SK-N-SH treated with all-trans-retinoic acid at 6 μM for 48 hours (cell line): ENCODE measurements at regions not wholly inside any gene's neighbourhood (a gene's known extent, or its start where the extent isn't known, plus 50 kb on each side); places are given as distances from the start of the nearest gene placed in this dataset.

ENCODE experiments used
- ATAC-seq: fragments of 200-7000 bp; cut with Tn5 transposase; 3 replicates; pipeline ENCODE4 v1.9.1; 2020; ENCODE audit warnings: mild to moderate bottlenecking, moderate library complexity
- ARNTL ChIP-seq: fragments of 450-650 bp; formaldehyde crosslinking; IDR thresholded peaks from 2 replicates; pipeline ENCODE4 v1.5.0; 2020; ENCODE audit warnings: low read depth, mild to moderate bottlenecking, moderate library complexity, borderline replicate concordance
- BACH2 ChIP-seq: fragments of 250-450 bp; sonication (Bioruptor Pico); IDR thresholded peaks from 2 replicates; pipeline ENCODE4 v1.9.0; 2021; ENCODE audit warnings: mild to moderate bottlenecking, borderline replicate concordance
- CSDC2 ChIP-seq: fragments of 250-450 bp; sonication (Bioruptor Pico); IDR thresholded peaks from 2 replicates; pipeline ENCODE4 v1.5.0; 2020; ENCODE audit warnings: mild to moderate bottlenecking, moderate library complexity
- ESRRG ChIP-seq: fragments of 250-450 bp; sonication (Bioruptor Pico); IDR thresholded peaks from 2 replicates; pipeline ENCODE4 v1.6.1; 2021; ENCODE audit warnings: mild to moderate bottlenecking
- OSR1 ChIP-seq: fragments of 250-450 bp; sonication (Bioruptor Pico); IDR thresholded peaks from 2 replicates; pipeline ENCODE4 v1.8.0; 2022; ENCODE audit warnings: moderate library complexity, mild to moderate bottlenecking, inconsistent platforms
- RARB ChIP-seq: fragments of 250-450 bp; sonication (Bioruptor Pico); IDR thresholded peaks from 2 replicates; pipeline ENCODE4 v1.8.0; 2021; ENCODE audit warnings: mild to moderate bottlenecking, moderate library complexity
- SNAI2 ChIP-seq: fragments of 250-450 bp; sonication (Bioruptor Pico); IDR thresholded peaks from 2 replicates; pipeline ENCODE4 v1.5.0; 2020; ENCODE audit warnings: mild to moderate bottlenecking, moderate library complexity
- TCF4 ChIP-seq: fragments of 250-450 bp; sonication (Bioruptor Pico); IDR thresholded peaks from 2 replicates; pipeline ENCODE4 v1.8.0; 2021; ENCODE audit warnings: mild to moderate bottlenecking, moderate library complexity, borderline replicate concordance
- TOX ChIP-seq: fragments of 250-450 bp; sonication (Bioruptor Pico); IDR thresholded peaks from 2 replicates; pipeline ENCODE4 v1.8.0; 2021; ENCODE audit warnings: mild to moderate bottlenecking, moderate library complexity, borderline replicate concordance
- ZC3H10 ChIP-seq: fragments of 250-450 bp; sonication (Bioruptor Pico); IDR thresholded peaks from 2 replicates; pipeline ENCODE4 v1.5.1; 2021; ENCODE audit warnings: mild to moderate bottlenecking, moderate library complexity
- ZFP3 ChIP-seq: fragments of 250-450 bp; sonication (Bioruptor Pico); IDR thresholded peaks from 2 replicates; pipeline ENCODE4 v1.5.0; 2020; ENCODE audit warnings: mild to moderate bottlenecking, moderate library complexity
- ZFP30 ChIP-seq: fragments of 450-650 bp; formaldehyde crosslinking; IDR thresholded peaks from 2 replicates; pipeline ENCODE4 v1.5.0; 2022; ENCODE audit warnings: mild to moderate bottlenecking, moderate library complexity
- ZNF70 ChIP-seq: fragments of 450-650 bp; formaldehyde crosslinking; IDR thresholded peaks from 2 replicates; pipeline ENCODE4 v1.5.0; 2020; ENCODE audit warnings: mild to moderate bottlenecking, moderate library complexity
- ZNF8 ChIP-seq: fragments of 450-650 bp; formaldehyde crosslinking; IDR thresholded peaks from 2 replicates; pipeline ENCODE4 v1.5.0; 2020; ENCODE audit warnings: mild to moderate bottlenecking, moderate library complexity
- TF ChIP-seq, protein P1 (sequence below): fragments of 250-450 bp; sonication (Bioruptor Pico); IDR thresholded peaks from 2 replicates; pipeline ENCODE4 v1.5.1; 2021; ENCODE audit warnings: mild to moderate bottlenecking, moderate library complexity
- TF ChIP-seq, protein P2 (sequence below): fragments of 250-450 bp; sonication (Bioruptor Pico); IDR thresholded peaks from 2 replicates; pipeline ENCODE4 v1.8.0; 2020; ENCODE audit warnings: mild to moderate bottlenecking, moderate library complexity, borderline replicate concordance
- TF ChIP-seq, protein P3 (sequence below): fragments of 250-450 bp; sonication (Bioruptor Pico); IDR thresholded peaks from 2 replicates; pipeline ENCODE4 v1.8.0; 2021; ENCODE audit warnings: low read depth, mild to moderate bottlenecking, moderate library complexity, borderline replicate concordance
- TF ChIP-seq, protein P4 (sequence below): fragments of 250-450 bp; sonication (Bioruptor Pico); IDR thresholded peaks from 2 replicates; pipeline ENCODE4 v1.5.1; 2020; ENCODE audit warnings: low read depth, mild to moderate bottlenecking, moderate library complexity
- TF ChIP-seq, protein P5 (sequence below): fragments of 250-450 bp; sonication (Bioruptor Pico); IDR thresholded peaks from 2 replicates; pipeline ENCODE4 v1.5.0; 2020; ENCODE audit warnings: mild to moderate bottlenecking, moderate library complexity

DNA sequence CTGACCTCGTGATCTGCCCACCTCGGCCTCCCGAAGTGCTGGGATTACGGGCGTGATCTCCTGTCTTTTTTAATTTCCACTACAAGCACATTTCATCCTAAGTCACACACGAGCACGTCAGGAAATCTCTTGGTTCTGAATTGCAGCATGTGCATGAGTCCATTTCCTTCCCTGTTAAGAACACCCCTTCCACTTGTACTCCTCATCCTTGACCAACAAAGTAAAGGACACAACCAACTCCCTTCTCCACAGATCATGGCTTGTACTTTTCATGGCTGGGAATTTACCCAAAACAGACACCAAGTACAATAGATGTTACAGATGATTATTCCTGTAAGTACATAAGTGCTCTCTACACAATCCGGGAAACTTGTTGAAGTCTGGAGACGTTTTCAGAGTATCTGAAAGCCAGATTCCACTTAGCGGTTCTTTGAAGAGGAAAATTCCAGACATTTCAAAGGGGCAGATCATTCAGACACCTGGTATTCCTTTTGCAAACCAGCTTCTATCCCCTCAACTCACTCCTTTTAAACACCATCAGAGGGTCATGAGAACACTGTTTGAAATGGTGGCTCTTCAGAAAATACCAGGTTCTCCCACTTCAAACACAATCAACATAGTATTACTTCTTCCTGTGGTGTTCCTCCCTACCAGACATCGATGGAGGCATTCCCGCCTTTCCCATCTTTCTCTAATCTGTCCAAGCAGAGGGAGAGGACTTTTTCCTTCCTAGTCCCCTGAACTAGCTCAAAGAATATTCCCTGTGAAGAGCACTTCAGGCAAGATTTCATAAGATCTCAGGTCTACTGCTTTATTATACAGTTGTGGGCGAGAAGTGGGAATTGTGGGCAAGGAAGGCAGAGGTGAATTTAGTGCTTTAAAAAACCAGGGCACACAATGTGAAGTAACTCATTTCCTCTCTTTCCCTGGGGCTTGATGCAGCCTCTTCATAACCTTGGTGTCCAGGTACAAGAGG, 80.1 kb upstream of the TSC22D2 start:
- TF ChIP-seq, protein P1, sequence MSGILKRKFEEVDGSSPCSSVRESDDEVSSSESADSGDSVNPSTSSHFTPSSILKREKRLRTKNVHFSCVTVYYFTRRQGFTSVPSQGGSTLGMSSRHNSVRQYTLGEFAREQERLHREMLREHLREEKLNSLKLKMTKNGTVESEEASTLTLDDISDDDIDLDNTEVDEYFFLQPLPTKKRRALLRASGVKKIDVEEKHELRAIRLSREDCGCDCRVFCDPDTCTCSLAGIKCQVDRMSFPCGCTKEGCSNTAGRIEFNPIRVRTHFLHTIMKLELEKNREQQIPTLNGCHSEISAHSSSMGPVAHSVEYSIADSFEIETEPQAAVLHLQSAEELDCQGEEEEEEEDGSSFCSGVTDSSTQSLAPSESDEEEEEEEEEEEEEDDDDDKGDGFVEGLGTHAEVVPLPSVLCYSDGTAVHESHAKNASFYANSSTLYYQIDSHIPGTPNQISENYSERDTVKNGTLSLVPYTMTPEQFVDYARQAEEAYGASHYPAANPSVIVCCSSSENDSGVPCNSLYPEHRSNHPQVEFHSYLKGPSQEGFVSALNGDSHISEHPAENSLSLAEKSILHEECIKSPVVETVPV: no peak
- TF ChIP-seq SNAI2 (CRISPR knock-in tag) (no peak), ARNTL (CRISPR knock-in tag) (no peak), ESRRG (CRISPR knock-in tag) (no peak), RARB (no peak), ZNF8 (CRISPR knock-in tag) (no peak)
- TF ChIP-seq, protein P2, sequence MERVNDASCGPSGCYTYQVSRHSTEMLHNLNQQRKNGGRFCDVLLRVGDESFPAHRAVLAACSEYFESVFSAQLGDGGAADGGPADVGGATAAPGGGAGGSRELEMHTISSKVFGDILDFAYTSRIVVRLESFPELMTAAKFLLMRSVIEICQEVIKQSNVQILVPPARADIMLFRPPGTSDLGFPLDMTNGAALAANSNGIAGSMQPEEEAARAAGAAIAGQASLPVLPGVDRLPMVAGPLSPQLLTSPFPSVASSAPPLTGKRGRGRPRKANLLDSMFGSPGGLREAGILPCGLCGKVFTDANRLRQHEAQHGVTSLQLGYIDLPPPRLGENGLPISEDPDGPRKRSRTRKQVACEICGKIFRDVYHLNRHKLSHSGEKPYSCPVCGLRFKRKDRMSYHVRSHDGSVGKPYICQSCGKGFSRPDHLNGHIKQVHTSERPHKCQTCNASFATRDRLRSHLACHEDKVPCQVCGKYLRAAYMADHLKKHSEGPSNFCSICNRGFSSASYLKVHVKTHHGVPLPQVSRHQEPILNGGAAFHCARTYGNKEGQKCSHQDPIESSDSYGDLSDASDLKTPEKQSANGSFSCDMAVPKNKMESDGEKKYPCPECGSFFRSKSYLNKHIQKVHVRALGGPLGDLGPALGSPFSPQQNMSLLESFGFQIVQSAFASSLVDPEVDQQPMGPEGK (CRISPR knock-in tag): no peak
- TF ChIP-seq, protein P3, sequence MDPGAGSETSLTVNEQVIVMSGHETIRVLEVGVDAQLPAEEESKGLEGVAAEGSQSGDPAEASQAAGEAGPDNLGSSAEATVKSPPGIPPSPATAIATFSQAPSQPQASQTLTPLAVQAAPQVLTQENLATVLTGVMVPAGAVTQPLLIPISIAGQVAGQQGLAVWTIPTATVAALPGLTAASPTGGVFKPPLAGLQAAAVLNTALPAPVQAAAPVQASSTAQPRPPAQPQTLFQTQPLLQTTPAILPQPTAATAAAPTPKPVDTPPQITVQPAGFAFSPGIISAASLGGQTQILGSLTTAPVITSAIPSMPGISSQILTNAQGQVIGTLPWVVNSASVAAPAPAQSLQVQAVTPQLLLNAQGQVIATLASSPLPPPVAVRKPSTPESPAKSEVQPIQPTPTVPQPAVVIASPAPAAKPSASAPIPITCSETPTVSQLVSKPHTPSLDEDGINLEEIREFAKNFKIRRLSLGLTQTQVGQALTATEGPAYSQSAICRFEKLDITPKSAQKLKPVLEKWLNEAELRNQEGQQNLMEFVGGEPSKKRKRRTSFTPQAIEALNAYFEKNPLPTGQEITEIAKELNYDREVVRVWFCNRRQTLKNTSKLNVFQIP (CRISPR knock-in tag): no peak
- ATAC-seq: no peak

DNA sequence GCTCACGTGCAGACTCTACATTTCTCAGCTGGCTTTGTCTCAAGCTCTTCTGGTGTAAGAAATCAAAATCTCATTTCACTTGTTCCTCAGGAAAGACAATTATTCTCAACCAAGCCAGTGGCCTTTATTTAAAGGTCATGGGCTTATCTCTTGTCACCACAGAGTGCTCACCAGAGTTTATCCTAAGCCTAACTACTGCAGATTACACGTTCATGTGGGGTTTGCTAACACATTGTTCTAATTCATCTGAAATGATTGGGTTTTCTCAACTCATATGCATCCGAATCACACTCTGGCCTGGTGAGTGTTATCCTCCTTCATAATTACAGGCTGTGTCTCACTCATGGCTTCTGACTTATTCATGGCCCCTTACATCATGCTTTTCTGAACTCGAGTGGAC, 83.3 kb upstream of the TSC22D2 start:
- TF ChIP-seq, protein P1: no peak
- TF ChIP-seq OSR1 (CRISPR knock-in tag) (no peak), ZFP30 (CRISPR knock-in tag) (no peak), RARB (no peak), CSDC2 (CRISPR knock-in tag) (no peak), SNAI2 (CRISPR knock-in tag) (no peak), BACH2 (CRISPR knock-in tag) (no peak), TOX (CRISPR knock-in tag) (no peak)
- TF ChIP-seq, protein P4, sequence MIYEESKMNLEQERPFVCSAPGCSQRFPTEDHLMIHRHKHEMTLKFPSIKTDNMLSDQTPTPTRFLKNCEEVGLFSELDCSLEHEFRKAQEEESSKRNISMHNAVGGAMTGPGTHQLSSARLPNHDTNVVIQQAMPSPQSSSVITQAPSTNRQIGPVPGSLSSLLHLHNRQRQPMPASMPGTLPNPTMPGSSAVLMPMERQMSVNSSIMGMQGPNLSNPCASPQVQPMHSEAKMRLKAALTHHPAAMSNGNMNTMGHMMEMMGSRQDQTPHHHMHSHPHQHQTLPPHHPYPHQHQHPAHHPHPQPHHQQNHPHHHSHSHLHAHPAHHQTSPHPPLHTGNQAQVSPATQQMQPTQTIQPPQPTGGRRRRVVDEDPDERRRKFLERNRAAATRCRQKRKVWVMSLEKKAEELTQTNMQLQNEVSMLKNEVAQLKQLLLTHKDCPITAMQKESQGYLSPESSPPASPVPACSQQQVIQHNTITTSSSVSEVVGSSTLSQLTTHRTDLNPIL (CRISPR knock-in tag): no peak
- ATAC-seq: no peak

DNA sequence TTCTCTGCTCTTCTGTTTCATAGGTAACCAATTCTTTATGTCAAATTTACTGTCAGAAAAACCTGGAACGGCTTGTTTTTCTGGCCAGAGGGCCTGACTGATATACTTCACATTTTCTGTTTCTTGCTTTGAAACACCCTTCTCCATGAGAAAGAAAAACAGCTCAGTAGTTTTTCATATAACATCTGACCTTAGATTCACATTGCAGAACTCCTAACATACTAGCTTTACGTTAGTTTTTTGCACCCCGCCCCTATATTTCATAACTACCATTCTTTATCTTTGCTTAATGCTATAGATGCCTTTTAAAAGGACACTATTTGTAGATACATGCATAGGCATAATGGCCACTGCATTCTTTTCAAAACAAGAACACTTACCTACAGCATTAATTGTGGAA, 83.9 kb upstream of the TSC22D2 start:
- ATAC-seq: no peak
- no peak for TF ChIP-seq ZFP3
- TF ChIP-seq ESRRG (CRISPR knock-in tag): no peak
- TF ChIP-seq OSR1 (CRISPR knock-in tag): no peak
- TF ChIP-seq, protein P5, sequence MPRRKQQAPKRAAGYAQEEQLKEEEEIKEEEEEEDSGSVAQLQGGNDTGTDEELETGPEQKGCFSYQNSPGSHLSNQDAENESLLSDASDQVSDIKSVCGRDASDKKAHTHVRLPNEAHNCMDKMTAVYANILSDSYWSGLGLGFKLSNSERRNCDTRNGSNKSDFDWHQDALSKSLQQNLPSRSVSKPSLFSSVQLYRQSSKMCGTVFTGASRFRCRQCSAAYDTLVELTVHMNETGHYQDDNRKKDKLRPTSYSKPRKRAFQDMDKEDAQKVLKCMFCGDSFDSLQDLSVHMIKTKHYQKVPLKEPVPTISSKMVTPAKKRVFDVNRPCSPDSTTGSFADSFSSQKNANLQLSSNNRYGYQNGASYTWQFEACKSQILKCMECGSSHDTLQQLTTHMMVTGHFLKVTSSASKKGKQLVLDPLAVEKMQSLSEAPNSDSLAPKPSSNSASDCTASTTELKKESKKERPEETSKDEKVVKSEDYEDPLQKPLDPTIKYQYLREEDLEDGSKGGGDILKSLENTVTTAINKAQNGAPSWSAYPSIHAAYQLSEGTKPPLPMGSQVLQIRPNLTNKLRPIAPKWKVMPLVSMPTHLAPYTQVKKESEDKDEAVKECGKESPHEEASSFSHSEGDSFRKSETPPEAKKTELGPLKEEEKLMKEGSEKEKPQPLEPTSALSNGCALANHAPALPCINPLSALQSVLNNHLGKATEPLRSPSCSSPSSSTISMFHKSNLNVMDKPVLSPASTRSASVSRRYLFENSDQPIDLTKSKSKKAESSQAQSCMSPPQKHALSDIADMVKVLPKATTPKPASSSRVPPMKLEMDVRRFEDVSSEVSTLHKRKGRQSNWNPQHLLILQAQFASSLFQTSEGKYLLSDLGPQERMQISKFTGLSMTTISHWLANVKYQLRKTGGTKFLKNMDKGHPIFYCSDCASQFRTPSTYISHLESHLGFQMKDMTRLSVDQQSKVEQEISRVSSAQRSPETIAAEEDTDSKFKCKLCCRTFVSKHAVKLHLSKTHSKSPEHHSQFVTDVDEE (CRISPR knock-in tag): no peak
- no peak for TF ChIP-seq ZFP30 (CRISPR knock-in tag)
- no peak for TF ChIP-seq RARB
- no peak for TF ChIP-seq ZC3H10
- TF ChIP-seq ZNF8 (CRISPR knock-in tag): no peak
- TF ChIP-seq CSDC2 (CRISPR knock-in tag): no peak
- TF ChIP-seq, protein P3 (CRISPR knock-in tag): no peak
- TF ChIP-seq BACH2 (CRISPR knock-in tag): no peak
- TF ChIP-seq ZNF70: no peak
- no peak for TF ChIP-seq TOX (CRISPR knock-in tag)
- TF ChIP-seq TCF4 (CRISPR knock-in tag): no peak
- TF ChIP-seq, protein P4 (CRISPR knock-in tag): no peak
- no peak for TF ChIP-seq SNAI2 (CRISPR knock-in tag)
